Immature natural killer cell (primary cell): ENCODE measurements at regions not wholly inside any gene's neighbourhood (a gene's known extent, or its start where the extent isn't known, plus 50 kb on each side); places are given as distances from the start of the nearest gene placed in this dataset.
"Not testable (repeated sequence)": the region's sequence is repeated elsewhere in the genome, so short reads cannot be mapped to it uniquely, and the experiment has no call there.

ENCODE experiments used
- DNase-seq, 3 donors: peaks; one replicate each; pipeline ENCODE4 v3.0.0; 2022; ENCODE audit warnings: mixed read lengths in 1 of 3
- H3K27ac Mint-ChIP-seq, 6 donors: one replicate each; pipeline ENCODE4 v1.8.0; 2020; ENCODE audit warnings: mixed read lengths in 6 of 6, mild to moderate bottlenecking in 5 of 6, inconsistent platforms in 4 of 6, moderate library complexity in 3 of 6
- H3K27me3 Mint-ChIP-seq, 3 donors: one replicate each; pipeline ENCODE4 v1.8.0; 2020 to 2021; ENCODE audit warnings: low read depth in 3 of 3, mild to moderate bottlenecking in 3 of 3, mixed read lengths in 3 of 3, moderate library complexity in 3 of 3, inconsistent platforms in 1 of 3
- H3K36me3 Mint-ChIP-seq, 3 donors: one replicate each; pipeline ENCODE4 v1.8.0; 2020; ENCODE audit warnings: mixed read lengths in 3 of 3, inconsistent platforms in 2 of 3, mild to moderate bottlenecking in 2 of 3
- H3K4me1 Mint-ChIP-seq, 2 donors: one replicate each; pipeline ENCODE4 v1.8.0; 2020; ENCODE audit warnings: inconsistent platforms in 2 of 2, mild to moderate bottlenecking in 2 of 2, mixed read lengths in 2 of 2, moderate library complexity in 1 of 2
- H3K4me3 Mint-ChIP-seq, 5 donors: one replicate each; pipeline ENCODE4 v1.8.0; 2020; ENCODE audit warnings: mild to moderate bottlenecking in 5 of 5, mixed read lengths in 5 of 5, inconsistent platforms in 3 of 5, moderate library complexity in 3 of 5
- H3K9me3 Mint-ChIP-seq, 6 donors: one replicate each; pipeline ENCODE4 v1.8.0; 2020; ENCODE audit warnings: mild to moderate bottlenecking in 6 of 6, mixed read lengths in 6 of 6, inconsistent platforms in 4 of 6, moderate library complexity in 3 of 6

GRCh38 chr3:145489011-145489410, 672.0 kb downstream of the PLOD2 start:
- no peak overlapping the region for H3K4me3 Mint-ChIP-seq
- no peak for DNase-seq
- H3K36me3 Mint-ChIP-seq: peaks cover 0 to 5% (median 0%) of the 10 kb centered on the region in 3 donors
- H3K27me3 Mint-ChIP-seq: peaks cover 0 to 2% (median 2%) of the 10 kb centered on the region in 3 donors
- no peak overlapping the region for H3K27ac Mint-ChIP-seq
- H3K4me1 Mint-ChIP-seq: no peaks in the 10 kb centered on the region
- H3K9me3 Mint-ChIP-seq: peaks cover 3 to 32% (median 14%) of the 10 kb centered on the region in 6 donors

GRCh38 chr3:145490088-145491048, 670.6 kb downstream of the PLOD2 start:
- Mint-ChIP-seq H3K27me3 (peaks cover 0 to 2% (median 2%) of the 10 kb centered on the region in 3 donors), H3K4me1 (no peaks in the 10 kb centered on the region), H3K36me3 (no peaks in the 10 kb centered on the region), H3K9me3 (peaks cover 6 to 29% (median 15%) of the 10 kb centered on the region in 6 donors), H3K4me3 (no peak overlapping the region), H3K27ac (no peak overlapping the region)
- no peak for DNase-seq

GRCh38 chr3:145492456-145492855, 668.5 kb downstream of the PLOD2 start:
- H3K9me3 Mint-ChIP-seq: peaks cover 4 to 20% (median 9%) of the 10 kb centered on the region in 6 donors
- H3K4me3 Mint-ChIP-seq: no peak overlapping the region
- H3K27ac Mint-ChIP-seq: no peak overlapping the region
- H3K4me1 Mint-ChIP-seq: no peaks in the 10 kb centered on the region
- no peaks in the 10 kb centered on the region for H3K36me3 Mint-ChIP-seq
- no peak for DNase-seq
- H3K27me3 Mint-ChIP-seq: peaks cover 0 to 2% (median 0%) of the 10 kb centered on the region in 3 donors

- H3K27me3 Mint-ChIP-seq, H3K36me3 Mint-ChIP-seq, H3K27ac Mint-ChIP-seq, DNase-seq, H3K4me3 Mint-ChIP-seq, H3K4me1 Mint-ChIP-seq: not testable (repeated sequence)
- peaks cover 8 to 32% (median 17%) of the 10 kb centered on the region in 6 donors for H3K9me3 Mint-ChIP-seq
These were observed 643.6 kb downstream of the PLOD2 start for GRCh38 chr3:145517416-145517815.

- Mint-ChIP-seq H3K27ac (no peak overlapping the region), H3K36me3 (peaks cover 0 to 2% (median 0%) of the 10 kb centered on the region in 3 donors), H3K4me3 (no peak overlapping the region), H3K4me1 (no peaks in the 10 kb centered on the region), H3K9me3 (peaks cover 9 to 34% (median 15%) of the 10 kb centered on the region in 6 donors), H3K27me3 (no peaks in the 10 kb centered on the region)
- no peak for DNase-seq
These were observed 642.3 kb downstream of the PLOD2 start for GRCh38 chr3:145518639-145519038.

- Mint-ChIP-seq H3K4me1 (no peaks in the 10 kb centered on the region), H3K27ac (no peak overlapping the region), H3K27me3 (no peaks in the 10 kb centered on the region), H3K4me3 (no peak overlapping the region), H3K36me3 (peaks cover 0 to 3% (median 0%) of the 10 kb centered on the region in 3 donors), H3K9me3 (peaks cover 5 to 33% (median 12%) of the 10 kb centered on the region in 6 donors)
- no peak for DNase-seq
These were observed 641.5 kb downstream of the PLOD2 start for GRCh38 chr3:145519398-145520047.

- peaks cover 0 to 3% (median 0%) of the 10 kb centered on the region in 3 donors for H3K36me3 Mint-ChIP-seq
- H3K4me1 Mint-ChIP-seq: no peaks in the 10 kb centered on the region
- no peak overlapping the region for H3K4me3 Mint-ChIP-seq
- H3K27ac Mint-ChIP-seq: no peak overlapping the region
- H3K27me3 Mint-ChIP-seq: no peaks in the 10 kb centered on the region
- no peak for DNase-seq
- peaks cover 3 to 36% (median 14%) of the 10 kb centered on the region in 6 donors for H3K9me3 Mint-ChIP-seq
These were observed 638.8 kb downstream of the PLOD2 start for GRCh38 chr3:145522179-145522578.

GRCh38 chr3:145522893-145523651, 637.9 kb downstream of the PLOD2 start:
- Mint-ChIP-seq H3K4me1 (no peaks in the 10 kb centered on the region), H3K9me3 (peaks cover 2 to 36% (median 16%) of the 10 kb centered on the region in 6 donors), H3K27ac (no peak overlapping the region), H3K4me3 (no peak overlapping the region), H3K36me3 (peaks cover 0 to 3% (median 0%) of the 10 kb centered on the region in 3 donors), H3K27me3 (no peaks in the 10 kb centered on the region)
- DNase-seq: no peak

GRCh38 chr3:145531548-145531947, 629.4 kb downstream of the PLOD2 start:
- Mint-ChIP-seq H3K4me3 (no peak overlapping the region), H3K27ac (no peak overlapping the region), H3K4me1 (no peaks in the 10 kb centered on the region), H3K27me3 (peaks cover 0 to 2% (median 2%) of the 10 kb centered on the region in 3 donors), H3K9me3 (peaks cover 2 to 36% (median 17%) of the 10 kb centered on the region in 6 donors), H3K36me3 (no peaks in the 10 kb centered on the region)
- DNase-seq: no peak

- Mint-ChIP-seq H3K4me3 (no peak overlapping the region), H3K9me3 (peaks cover 5 to 33% (median 14%) of the 10 kb centered on the region in 6 donors), H3K27ac (no peak overlapping the region), H3K36me3 (no peaks in the 10 kb centered on the region), H3K27me3 (peaks cover 0 to 2% (median 2%) of the 10 kb centered on the region in 3 donors), H3K4me1 (no peaks in the 10 kb centered on the region)
- DNase-seq: no peak
These were observed 627.3 kb downstream of the PLOD2 start for GRCh38 chr3:145533696-145534095.

- Mint-ChIP-seq H3K4me1 (no peaks in the 10 kb centered on the region), H3K27ac (no peak overlapping the region), H3K27me3 (no peaks in the 10 kb centered on the region), H3K36me3 (no peaks in the 10 kb centered on the region), H3K4me3 (no peak overlapping the region), H3K9me3 (peaks cover 5 to 26% (median 16%) of the 10 kb centered on the region in 6 donors)
- no peak for DNase-seq
These were observed 624.5 kb downstream of the PLOD2 start for GRCh38 chr3:145536461-145536860.

- no peak for DNase-seq
- Mint-ChIP-seq H3K4me1 (no peaks in the 10 kb centered on the region), H3K27me3 (peaks cover 0 to 3% (median 1%) of the 10 kb centered on the region in 3 donors), H3K9me3 (peaks cover 32 to 61% (median 51%) of the 10 kb centered on the region in 6 donors), H3K4me3 (no peak overlapping the region), H3K27ac (no peak overlapping the region), H3K36me3 (peaks cover 0 to 9% (median 0%) of the 10 kb centered on the region in 3 donors)
These were observed 610.5 kb downstream of the PLOD2 start for GRCh38 chr3:145550522-145550921.

- Mint-ChIP-seq H3K9me3 (peaks cover 18 to 48% (median 31%) of the 10 kb centered on the region in 6 donors), H3K27me3 (peaks cover 0 to 1% (median 0%) of the 10 kb centered on the region in 3 donors)
- DNase-seq: no peak
These were observed 603.6 kb downstream of the PLOD2 start for GRCh38 chr3:145557405-145557804.

More at GRCh38 chr3:145557405-145557804, 603.6 kb downstream of the PLOD2 start:
- H3K4me3 Mint-ChIP-seq: no peak overlapping the region
- H3K36me3 Mint-ChIP-seq: peaks cover 0 to 9% (median 0%) of the 10 kb centered on the region in 3 donors
- H3K27ac Mint-ChIP-seq: no peak overlapping the region
- H3K4me1 Mint-ChIP-seq: no peaks in the 10 kb centered on the region
